ENCODE measurements at regions not wholly inside any gene's neighbourhood (a gene's known extent, or its start where the extent isn't known, plus 50 kb on each side); places are given as distances from the start of the nearest gene placed in this dataset.

- Histone ChIP-seq H3K27me3 (replicated peaks) (no peaks in the 10 kb centered on the region), H3K36me3 (replicated peaks) (no peaks in the 10 kb centered on the region), H3K4me3 (ENCODE audit: low read depth, low read length) (no peak overlapping the region), H3K27ac (no peak overlapping the region)
- in situ Hi-C loops (cut with HindIII; ENCODE audit: low pct_ligation_motif_present, low sequenced_read_pairs), result no loop called here
- TF ChIP-seq CTCF (IDR thresholded peaks at IDR 0.05; ENCODE audit: low read depth, low read length, missing control alignments), result no peak
- no peak for DNase-seq
These were observed 179.1 kb downstream of the RSL24D1 start for GRCh38 chr15:55017635-55018034.

GRCh38 chr15:55016225-55016624 is 180.5 kb downstream of the RSL24D1 start:
- no peak for TF ChIP-seq CTCF (IDR thresholded peaks at IDR 0.05; ENCODE audit: low read depth, low read length, missing control alignments)
- DNase-seq, result no peak
- Histone ChIP-seq H3K27ac (no peak overlapping the region), H3K27me3 (replicated peaks) (no peaks in the 10 kb centered on the region), H3K36me3 (replicated peaks) (no peaks in the 10 kb centered on the region), H3K4me3 (ENCODE audit: low read depth, low read length) (no peak overlapping the region)
- in situ Hi-C loops (cut with HindIII; ENCODE audit: low pct_ligation_motif_present, low sequenced_read_pairs), result no loop called here

- no peak overlapping the region for H3K4me3 ChIP-seq (ENCODE audit: low read depth, low read length)
- H3K27ac ChIP-seq, result no peak overlapping the region
- no peaks in the 10 kb centered on the region for H3K27me3 ChIP-seq (replicated peaks)
- no peak for TF ChIP-seq CTCF (IDR thresholded peaks at IDR 0.05; ENCODE audit: low read depth, low read length, missing control alignments)
- in situ Hi-C loops (cut with HindIII; ENCODE audit: low pct_ligation_motif_present, low sequenced_read_pairs), result no loop called here
- no peaks in the 10 kb centered on the region for H3K36me3 ChIP-seq (replicated peaks)
- no peak for DNase-seq
These were observed 181.7 kb downstream of the RSL24D1 start for GRCh38 chr15:55015093-55015445.

- Histone ChIP-seq H3K27me3 (replicated peaks) (no peaks in the 10 kb centered on the region), H3K36me3 (replicated peaks) (no peaks in the 10 kb centered on the region), H3K4me3 (ENCODE audit: low read depth, low read length) (no peak overlapping the region), H3K27ac (no peak overlapping the region)
- in situ Hi-C loops (cut with HindIII; ENCODE audit: low pct_ligation_motif_present, low sequenced_read_pairs), result no loop called here
- no peak for DNase-seq
- no peak for TF ChIP-seq CTCF (IDR thresholded peaks at IDR 0.05; ENCODE audit: low read depth, low read length, missing control alignments)
These were observed 182.2 kb downstream of the RSL24D1 start for GRCh38 chr15:55014391-55015092.

GRCh38 chr15:55008421-55008820 is 188.3 kb downstream of the RSL24D1 start:
- Histone ChIP-seq H3K36me3 (replicated peaks) (no peaks in the 10 kb centered on the region), H3K4me3 (ENCODE audit: low read depth, low read length) (no peak overlapping the region), H3K27me3 (replicated peaks) (no peaks in the 10 kb centered on the region), H3K27ac (no peak overlapping the region)
- no peak for DNase-seq
- no peak for TF ChIP-seq CTCF (IDR thresholded peaks at IDR 0.05; ENCODE audit: low read depth, low read length, missing control alignments)
- in situ Hi-C loops (cut with HindIII; ENCODE audit: low pct_ligation_motif_present, low sequenced_read_pairs), result no loop called here

- Histone ChIP-seq H3K27ac (no peak overlapping the region), H3K27me3 (replicated peaks) (no peaks in the 10 kb centered on the region), H3K36me3 (replicated peaks) (no peaks in the 10 kb centered on the region), H3K4me3 (ENCODE audit: low read depth, low read length) (no peak overlapping the region)
- DNase-seq, result no peak
- TF ChIP-seq CTCF (IDR thresholded peaks at IDR 0.05; ENCODE audit: low read depth, low read length, missing control alignments), result no peak
- in situ Hi-C loops (cut with HindIII; ENCODE audit: low pct_ligation_motif_present, low sequenced_read_pairs), result no loop called here
These were observed 189.2 kb downstream of the RSL24D1 start for GRCh38 chr15:55007561-55007960.
